Loucy (cell line): ENCODE measurements at regions not wholly inside any gene's neighbourhood (a gene's known extent, or its start where the extent isn't known, plus 50 kb on each side); places are given as distances from the start of the nearest gene placed in this dataset.

Experiments
- CTCF ChIP-seq: fragments of 200-600 bp; sonication (generic); conservative IDR thresholded peaks from 2 replicates; pipeline ENCODE4 v1.5.1; 2014; ENCODE audit warnings: mild to moderate bottlenecking, antibody characterized with exemption, low read length
- EZH2phosphoT487 ChIP-seq: fragments of 200-600 bp; IDR thresholded peaks from 2 replicates; pipeline ENCODE4 v1.6.1; 2018; ENCODE audit warnings: antibody characterized with exemption, mild to moderate bottlenecking, moderate library complexity, borderline replicate concordance

- TF ChIP-seq EZH2phosphoT487: no peak
- no peak for TF ChIP-seq CTCF
Measured at GRCh38 chr10:44806950-44807349, 104.2 kb upstream of the TMEM72 start.
